WTC11 (cell line): ENCODE measurements at regions not wholly inside any gene's neighbourhood (a gene's known extent, or its start where the extent isn't known, plus 50 kb on each side); places are given as distances from the start of the nearest gene placed in this dataset.

Experiments
- ATAC-seq: fragments of 200-7000 bp; cut with Tn5 transposase; 2 replicates; pipeline ENCODE4 v1.10.0; 2021; ENCODE audit warnings: mild to moderate bottlenecking, moderate library complexity
- CTCF ChIA-PET: fragments of 300-600 bp; sonication (Branson Sonifier 250); formaldehyde crosslinking; loops from one replicate; lab custom pipeline; 2021; ENCODE audit warnings: antibody characterized with exemption; lab: Charles Lee
- POLR2A ChIA-PET: fragments of 350-600 bp; sonication (Branson Sonifier 250); formaldehyde crosslinking; loops from one replicate; lab custom pipeline; 2021; ENCODE audit warnings: antibody characterized with exemption; lab: Charles Lee
- DNase-seq: peaks from one replicate; pipeline ENCODE4 v3.0.0; 2021; ENCODE audit warnings: low spot score
- H3K27ac Mint-ChIP-seq: 2 replicates; pipeline ENCODE4 v1.8.0; 2021; ENCODE audit warnings: mixed read lengths
- H3K27me3 Mint-ChIP-seq: 2 replicates; pipeline ENCODE4 v1.8.0; 2021; ENCODE audit warnings: low read depth, mild to moderate bottlenecking, moderate library complexity, mixed read lengths
- H3K36me3 Mint-ChIP-seq: 2 replicates; pipeline ENCODE4 v1.8.0; 2021; ENCODE audit warnings: mixed read lengths
- H3K4me1 Mint-ChIP-seq: 2 replicates; pipeline ENCODE4 v1.8.0; 2022; ENCODE audit warnings: mixed read lengths
- H3K4me3 Mint-ChIP-seq: 2 replicates; pipeline ENCODE4 v1.8.0; 2021; ENCODE audit warnings: mild to moderate bottlenecking, moderate library complexity, mixed read lengths
- H3K9me3 Mint-ChIP-seq: 2 replicates; pipeline ENCODE4 v1.8.0; 2021; ENCODE audit warnings: mixed read lengths
- AFF4 ChIP-seq: sonication (generic); formaldehyde crosslinking; IDR thresholded peaks from 2 replicates; pipeline ENCODE4 v1.8.1; 2023; ENCODE audit warnings: mild to moderate bottlenecking, missing genetic modification reagents, borderline replicate concordance
- CBFB ChIP-seq: sonication (generic); formaldehyde crosslinking; IDR thresholded peaks from 2 replicates; pipeline ENCODE4 v1.8.1; 2022; ENCODE audit warnings: mild to moderate bottlenecking, low read depth, missing genetic modification reagents
- E2F5 ChIP-seq: sonication (generic); formaldehyde crosslinking; IDR thresholded peaks from 2 replicates; pipeline ENCODE4 v1.8.1; 2022; ENCODE audit warnings: mild to moderate bottlenecking, moderate library complexity, missing genetic modification reagents
- ETV6 ChIP-seq: sonication (generic); formaldehyde crosslinking; IDR thresholded peaks from 2 replicates; pipeline ENCODE4 v1.8.1; 2022; ENCODE audit warnings: mild to moderate bottlenecking, missing genetic modification reagents
- FOXJ3 ChIP-seq: sonication (generic); formaldehyde crosslinking; IDR thresholded peaks from 2 replicates; pipeline ENCODE4 v1.9.0; 2021; ENCODE audit warnings: missing genetic modification reagents, mild to moderate bottlenecking, borderline replicate concordance
- FOXP4 ChIP-seq: sonication (generic); formaldehyde crosslinking; IDR thresholded peaks from 2 replicates; pipeline ENCODE4 v1.8.0; 2022; ENCODE audit warnings: mild to moderate bottlenecking, missing genetic modification reagents
- HMGA2 ChIP-seq: fragments of 250-450 bp; sonication (Bioruptor Pico); IDR thresholded peaks from 2 replicates; pipeline ENCODE4 v1.4.0; 2021; ENCODE audit warnings: mild to moderate bottlenecking, moderate library complexity
- HMGXB4 ChIP-seq: sonication (generic); formaldehyde crosslinking; IDR thresholded peaks from 2 replicates; pipeline ENCODE4 v1.8.1; 2023; ENCODE audit warnings: mild to moderate bottlenecking, moderate library complexity, missing genetic modification reagents
- KAT7 ChIP-seq: sonication (generic); formaldehyde crosslinking; IDR thresholded peaks from 2 replicates; pipeline ENCODE4 v1.8.1; 2023; ENCODE audit warnings: missing genetic modification reagents, mild to moderate bottlenecking, borderline replicate concordance
- MAX ChIP-seq: sonication (generic); formaldehyde crosslinking; IDR thresholded peaks from 2 replicates; pipeline ENCODE4 v1.8.0; 2022; ENCODE audit warnings: mild to moderate bottlenecking, missing genetic modification reagents
- NFATC4 ChIP-seq: fragments of 250-450 bp; sonication (Bioruptor Pico); IDR thresholded peaks from 2 replicates; pipeline ENCODE4 v1.9.0; 2021; ENCODE audit warnings: mild to moderate bottlenecking
- NR3C1 ChIP-seq: sonication (generic); formaldehyde crosslinking; conservative IDR thresholded peaks from 2 replicates; pipeline ENCODE4 v1.8.1; 2023; ENCODE audit warnings: low read depth, mild to moderate bottlenecking, missing genetic modification reagents
- OVOL2 ChIP-seq: fragments of 250-450 bp; sonication (Bioruptor Pico); IDR thresholded peaks from 2 replicates; pipeline ENCODE4 v1.9.0; 2021; ENCODE audit warnings: mild to moderate bottlenecking, borderline replicate concordance
- PRRX2 ChIP-seq: fragments of 250-450 bp; sonication (Bioruptor Pico); IDR thresholded peaks from 2 replicates; pipeline ENCODE4 v1.8.0; 2021; ENCODE audit warnings: mild to moderate bottlenecking
- TEAD4 ChIP-seq: sonication (generic); formaldehyde crosslinking; IDR thresholded peaks from 2 replicates; pipeline ENCODE4 v1.8.0; 2022; ENCODE audit warnings: mild to moderate bottlenecking, missing genetic modification reagents
- ZBTB43 ChIP-seq: sonication (generic); formaldehyde crosslinking; IDR thresholded peaks from 2 replicates; pipeline ENCODE4 v1.8.1; 2023; ENCODE audit warnings: mild to moderate bottlenecking, missing genetic modification reagents
- ZNF281 ChIP-seq: sonication (generic); formaldehyde crosslinking; IDR thresholded peaks from 2 replicates; pipeline ENCODE4 v1.8.0; 2023; ENCODE audit warnings: mild to moderate bottlenecking, missing genetic modification reagents
- ZNF532 ChIP-seq: fragments of 250-450 bp; sonication (Bioruptor Pico); IDR thresholded peaks from 2 replicates; pipeline ENCODE4 v1.9.0; 2021; ENCODE audit warnings: mild to moderate bottlenecking, borderline replicate concordance

GRCh38 chr17:65444049-65444448 lies 117.4 kb downstream of the AXIN2 start (continued):
- TF ChIP-seq KAT7 (CRISPR knock-in tag) (no peak), HMGA2 (CRISPR knock-in tag) (no peak), OVOL2 (CRISPR knock-in tag) (no peak), AFF4 (CRISPR knock-in tag) (no peak), E2F5 (CRISPR knock-in tag) (no peak), ZNF281 (CRISPR knock-in tag) (no peak), CBFB (CRISPR knock-in tag) (no peak), FOXP4 (CRISPR knock-in tag) (no peak), MAX (CRISPR knock-in tag) (no peak), ZNF532 (CRISPR knock-in tag) (no peak)

- POLR2A ChIA-PET, result interaction anchor here (0.6 kb wide), 1 partner anchor 28 kb away, joined by 5 read pairs; no protein-coding TSS in a partner anchor
- Mint-ChIP-seq H3K4me1 (peaks cover 13% of the 10 kb centered on the region), H3K27ac (no peak overlapping the region), H3K9me3 (peaks cover 5% of the 10 kb centered on the region), H3K4me3 (no peak overlapping the region), H3K36me3 (no peaks in the 10 kb centered on the region), H3K27me3 (no peaks in the 10 kb centered on the region; the same call in 1 of the 2 replicates)
- ATAC-seq, result no peak
- CTCF ChIA-PET, result interaction anchor here (0.5 to 1.9 kb wide), 2 partner anchors 10 to 149 kb away, joined by 4 to 8 read pairs; no protein-coding TSS in a partner anchor
- DNase-seq, result no peak
- TF ChIP-seq ETV6 (CRISPR knock-in tag) (no peak), FOXJ3 (CRISPR knock-in tag) (no peak), E2F5 (CRISPR knock-in tag) (no peak), HMGXB4 (no peak), NR3C1 (CRISPR knock-in tag) (no peak), PRRX2 (CRISPR knock-in tag) (no peak), NFATC4 (CRISPR knock-in tag) (no peak), ZBTB43 (CRISPR knock-in tag) (no peak), TEAD4 (CRISPR knock-in tag) (no peak)
Observed at GRCh38 chr17:65442691-65443090, 118.8 kb downstream of the AXIN2 start.
